Astrocyte of the cerebellum (primary cell): ENCODE measurements at regions not wholly inside any gene's neighbourhood (a gene's known extent, or its start where the extent isn't known, plus 50 kb on each side); places are given as distances from the start of the nearest gene placed in this dataset.

Experiments used
- DNase-seq: peaks from one replicate; pipeline ENCODE4 v3.0.0-alpha.2; 2011; ENCODE audit warnings: low read depth
- H3K4me3 ChIP-seq: 2 replicates; pipeline ENCODE4 v1.5.1; 2011; ENCODE audit warnings: mild to moderate bottlenecking, low read depth, low read length, moderate library complexity
- in situ Hi-C: cut with HindIII; loops from 2 replicates; pipeline ENCODE4 v1.10.0; 2017; ENCODE audit warnings: low sequenced_read_pairs
- TF ChIP-seq, protein P1 (sequence below): IDR thresholded peaks from 2 replicates; pipeline ENCODE4 v1.5.1; 2012; ENCODE audit warnings: low read length, low read depth, moderate library complexity, mild to moderate bottlenecking; ENCODE audit errors: missing control alignments

DNA sequence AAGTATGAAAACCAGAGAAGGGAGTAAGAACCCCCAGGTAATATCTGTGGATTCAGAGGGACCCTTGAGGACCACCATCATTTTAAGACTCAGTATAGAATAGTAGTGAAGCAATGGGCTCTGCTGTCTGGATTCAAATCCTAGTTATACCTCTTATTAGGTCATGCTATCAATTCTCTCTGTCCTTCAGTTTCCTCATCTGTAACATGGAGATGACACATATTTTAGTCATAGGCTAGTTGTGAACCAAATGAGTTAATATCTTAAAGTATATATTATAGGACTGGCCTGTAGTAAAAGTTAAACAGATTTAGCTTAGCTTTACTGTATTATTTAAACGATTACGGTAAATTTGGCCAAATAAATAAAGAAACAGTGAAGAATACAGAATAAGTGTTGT lies 177.3 kb upstream of the GOLIM4 start:
- TF ChIP-seq, protein P1, sequence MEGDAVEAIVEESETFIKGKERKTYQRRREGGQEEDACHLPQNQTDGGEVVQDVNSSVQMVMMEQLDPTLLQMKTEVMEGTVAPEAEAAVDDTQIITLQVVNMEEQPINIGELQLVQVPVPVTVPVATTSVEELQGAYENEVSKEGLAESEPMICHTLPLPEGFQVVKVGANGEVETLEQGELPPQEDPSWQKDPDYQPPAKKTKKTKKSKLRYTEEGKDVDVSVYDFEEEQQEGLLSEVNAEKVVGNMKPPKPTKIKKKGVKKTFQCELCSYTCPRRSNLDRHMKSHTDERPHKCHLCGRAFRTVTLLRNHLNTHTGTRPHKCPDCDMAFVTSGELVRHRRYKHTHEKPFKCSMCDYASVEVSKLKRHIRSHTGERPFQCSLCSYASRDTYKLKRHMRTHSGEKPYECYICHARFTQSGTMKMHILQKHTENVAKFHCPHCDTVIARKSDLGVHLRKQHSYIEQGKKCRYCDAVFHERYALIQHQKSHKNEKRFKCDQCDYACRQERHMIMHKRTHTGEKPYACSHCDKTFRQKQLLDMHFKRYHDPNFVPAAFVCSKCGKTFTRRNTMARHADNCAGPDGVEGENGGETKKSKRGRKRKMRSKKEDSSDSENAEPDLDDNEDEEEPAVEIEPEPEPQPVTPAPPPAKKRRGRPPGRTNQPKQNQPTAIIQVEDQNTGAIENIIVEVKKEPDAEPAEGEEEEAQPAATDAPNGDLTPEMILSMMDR, result no peak
- no peak for DNase-seq
- no peak overlapping the region for H3K4me3 ChIP-seq
- in situ Hi-C loops, result no loop called here

DNA sequence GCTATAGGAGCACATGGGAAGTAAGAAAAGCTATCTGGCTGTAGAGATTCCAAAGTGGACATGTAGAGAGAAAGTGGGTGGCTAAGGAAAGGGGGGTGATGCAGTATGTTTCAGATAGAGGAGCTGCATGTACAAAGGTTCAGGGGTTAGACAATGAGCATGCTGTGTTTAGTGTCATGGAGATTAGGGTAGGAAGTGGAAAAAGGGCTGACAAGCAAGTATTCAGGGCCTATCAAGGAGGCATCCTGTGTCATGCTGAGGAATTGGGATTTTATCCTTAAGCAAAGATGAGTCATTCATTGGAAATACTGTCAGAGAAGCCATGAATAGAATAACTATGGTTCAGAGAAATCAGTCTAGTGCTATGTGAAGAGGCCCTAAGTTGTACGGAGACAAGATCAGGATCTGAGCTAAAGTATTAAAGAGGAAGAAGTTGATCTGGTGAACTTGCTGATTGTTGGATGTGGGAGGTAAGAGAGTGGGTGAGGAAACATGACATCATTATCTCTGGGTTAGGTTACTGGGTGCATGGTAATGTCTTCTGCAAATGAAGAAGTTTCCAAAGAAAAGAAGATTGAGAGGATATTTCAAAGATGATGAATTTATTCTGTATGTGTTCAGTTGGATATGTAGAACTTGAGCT lies 176.7 kb upstream of the GOLIM4 start:
- in situ Hi-C loops, result no loop called here
- no peak overlapping the region for H3K4me3 ChIP-seq
- DNase-seq, result no peak
- TF ChIP-seq, protein P1, result no peak

DNA sequence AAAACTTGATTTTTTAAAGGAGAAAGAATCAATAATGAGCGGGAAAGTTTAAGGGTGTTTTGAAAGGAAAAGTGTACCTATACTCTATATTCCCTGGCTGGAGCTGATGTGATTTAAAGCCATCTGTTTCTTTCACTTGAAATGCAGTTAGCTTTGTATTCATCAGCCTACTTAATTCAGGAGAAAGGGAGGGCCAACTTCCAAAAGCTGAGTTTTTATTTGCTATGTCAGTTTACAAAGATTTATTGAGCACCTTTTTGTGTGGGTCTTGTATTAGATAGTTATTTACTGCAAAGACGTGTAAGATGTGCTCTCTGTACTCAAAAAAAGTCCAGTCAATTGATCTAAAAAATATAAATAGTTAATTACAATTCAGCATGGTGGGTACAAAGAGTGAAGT lies 176.2 kb upstream of the GOLIM4 start:
- no peak overlapping the region for H3K4me3 ChIP-seq
- no peak for DNase-seq
- in situ Hi-C loops, result no loop called here
- TF ChIP-seq, protein P1, result no peak

GRCh38 chr3:168269001-168269400 lies 173.3 kb upstream of the GOLIM4 start:
- in situ Hi-C loops, result no loop called here
- no peak for DNase-seq
- TF ChIP-seq, protein P1, result no peak
- H3K4me3 ChIP-seq, result no peak overlapping the region

GRCh38 chr3:168267179-168267578 lies 171.5 kb upstream of the GOLIM4 start:
- TF ChIP-seq, protein P1, result no peak
- in situ Hi-C loops, result no loop called here
- no peak overlapping the region for H3K4me3 ChIP-seq
- DNase-seq, result no peak

GRCh38 chr3:168266335-168266734 lies 170.6 kb upstream of the GOLIM4 start:
- no peak for DNase-seq
- H3K4me3 ChIP-seq, result no peak overlapping the region
- in situ Hi-C loops, result no loop called here
- TF ChIP-seq, protein P1, result no peak
